ENCODE measurements at regions not wholly inside any gene's neighbourhood (a gene's known extent, or its start where the extent isn't known, plus 50 kb on each side); places are given as distances from the start of the nearest gene placed in this dataset.

DNA sequence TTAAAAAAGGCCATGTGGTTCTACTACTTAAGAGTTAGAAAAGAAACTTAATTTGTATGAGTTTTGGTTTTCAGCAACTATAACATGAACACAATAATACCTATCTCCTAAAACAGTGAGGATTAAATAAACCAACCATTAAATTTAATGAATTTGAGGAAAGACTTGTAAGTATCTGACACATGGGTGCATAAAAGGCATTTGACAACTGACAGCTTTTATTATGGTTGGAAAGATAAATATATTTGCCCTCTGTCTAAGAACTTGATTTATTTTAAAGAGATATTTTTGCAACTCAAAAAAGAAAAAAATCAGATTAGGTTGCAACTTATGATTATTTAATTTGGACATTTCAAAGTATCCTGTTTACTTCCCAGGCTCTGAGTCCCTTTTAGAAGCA, 217.9 kb upstream of the EEA1 start:
- H2AFZ ChIP-seq (ENCODE audit: low read depth) = no peak overlapping the region
- peaks cover 0 to 2% of the 10 kb centered on the region in 2 experiments; a peak in 2 of 4 replicates for H3K4me1 ChIP-seq (ENCODE audit: control insufficient read depth in 1 of 2, insufficient read depth in 2 of 2, low read depth in 1 of 2, low read length in 1 of 2)
- H3K9me2 ChIP-seq = no peaks in the 10 kb centered on the region
- H4K20me1 ChIP-seq (ENCODE audit: insufficient read depth) = no peaks in the 10 kb centered on the region
- H3K9ac ChIP-seq = no peak overlapping the region
- H3K27ac ChIP-seq (ENCODE audit: low read depth in 2 of 2, low read length in 1 of 2) = no peak overlapping the region
- DNase-seq = no peak
- CTCF ChIA-PET = no interaction called here
- TF ChIP-seq CTCF (IDR thresholded peaks at IDR 0.05) = no peak
- no peak for TF ChIP-seq YY1 (IDR thresholded peaks at IDR 0.05; ENCODE audit: low read depth)
- TF ChIP-seq RXRA (IDR thresholded peaks at IDR 0.05; ENCODE audit: borderline replicate concordance, low read depth) = no peak
- no peaks in the 10 kb centered on the region for H3F3A ChIP-seq (replicated peaks; ENCODE audit: insufficient read depth)
- H3K4me2 ChIP-seq = no peak overlapping the region
- no peak overlapping the region for H3K4me3 ChIP-seq (ENCODE audit: low read depth in 2 of 2, low read length in 1 of 2)
- POLR2A ChIA-PET = no interaction called here
- H3K79me2 ChIP-seq (ENCODE audit: insufficient read depth) = no peaks in the 10 kb centered on the region
- H3K9me3 ChIP-seq = no peaks in the 10 kb centered on the region
- no peaks in the 10 kb centered on the region for H3K27me3 ChIP-seq (ENCODE audit: insufficient read depth)
- no peaks in the 10 kb centered on the region for H3K36me3 ChIP-seq (replicated peaks in 1 of 2; ENCODE audit: control insufficient read depth in 1 of 2, insufficient read depth in 2 of 2, low read length in 1 of 2)

GRCh38 chr12:93148412-93148811, 219.3 kb upstream of the EEA1 start:
- DNase-seq = no peak
- H3K4me3 ChIP-seq (ENCODE audit: low read depth in 2 of 2, low read length in 1 of 2) = no peak overlapping the region
- no peaks in the 10 kb centered on the region for H3K27me3 ChIP-seq (ENCODE audit: insufficient read depth)
- H3K9me2 ChIP-seq = no peaks in the 10 kb centered on the region
- no peaks in the 10 kb centered on the region for H4K20me1 ChIP-seq (ENCODE audit: insufficient read depth)
- H3K9ac ChIP-seq = no peak overlapping the region
- no peaks in the 10 kb centered on the region for H3K79me2 ChIP-seq (ENCODE audit: insufficient read depth)
- POLR2A ChIA-PET = no interaction called here
- H2AFZ ChIP-seq (ENCODE audit: low read depth) = no peak overlapping the region
- H3K36me3 ChIP-seq (replicated peaks in 1 of 2; ENCODE audit: control insufficient read depth in 1 of 2, insufficient read depth in 2 of 2, low read length in 1 of 2) = no peaks in the 10 kb centered on the region
- H3K9me3 ChIP-seq = no peaks in the 10 kb centered on the region
- no peaks in the 10 kb centered on the region for H3F3A ChIP-seq (replicated peaks; ENCODE audit: insufficient read depth)
- CTCF ChIA-PET = no interaction called here
- H3K4me2 ChIP-seq = no peak overlapping the region
- TF ChIP-seq NRF1 (IDR thresholded peaks at IDR 0.05; ENCODE audit: low read depth, low read length) (no peak), MAX (IDR thresholded peaks at IDR 0.05; ENCODE audit: low read depth) (no peak), RXRA (IDR thresholded peaks at IDR 0.05; ENCODE audit: borderline replicate concordance, low read depth) (no peak), TEAD4 (IDR thresholded peaks at IDR 0.05; ENCODE audit: borderline replicate concordance, insufficient read depth) (no peak), ELF1 (IDR thresholded peaks at IDR 0.05) (no peak), JUND (IDR thresholded peaks at IDR 0.05) (no peak)
- H3K27ac ChIP-seq (ENCODE audit: low read depth in 2 of 2, low read length in 1 of 2) = no peak overlapping the region
- 74% methylated on average over 3 of the region's 3 CpGs for WGBS (ENCODE audit: low lambda C conversion rate)
- peaks cover 0 to 2% of the 10 kb centered on the region in 2 experiments; a peak in 2 of 4 replicates for H3K4me1 ChIP-seq (ENCODE audit: control insufficient read depth in 1 of 2, insufficient read depth in 2 of 2, low read depth in 1 of 2, low read length in 1 of 2)

- peaks cover 0 to 2% of the 10 kb centered on the region in 2 experiments; a peak in 2 of 4 replicates for H3K4me1 ChIP-seq (ENCODE audit: control insufficient read depth in 1 of 2, insufficient read depth in 2 of 2, low read depth in 1 of 2, low read length in 1 of 2)
- DNase-seq = no peak
- no peak overlapping the region for H2AFZ ChIP-seq (ENCODE audit: low read depth)
- no peaks in the 10 kb centered on the region for H3K36me3 ChIP-seq (replicated peaks in 1 of 2; ENCODE audit: control insufficient read depth in 1 of 2, insufficient read depth in 2 of 2, low read length in 1 of 2)
- no peaks in the 10 kb centered on the region for H3F3A ChIP-seq (replicated peaks; ENCODE audit: insufficient read depth)
- WGBS (ENCODE audit: low lambda C conversion rate) = 88% methylated on average over 2 of the region's 2 CpGs
- POLR2A ChIA-PET = no interaction called here
- H3K4me3 ChIP-seq (ENCODE audit: low read depth in 2 of 2, low read length in 1 of 2) = no peak overlapping the region
- H3K9me3 ChIP-seq = no peaks in the 10 kb centered on the region
- CTCF ChIA-PET = no interaction called here
- H4K20me1 ChIP-seq (ENCODE audit: insufficient read depth) = no peaks in the 10 kb centered on the region
- H3K9me2 ChIP-seq = no peaks in the 10 kb centered on the region
- H3K79me2 ChIP-seq (ENCODE audit: insufficient read depth) = no peaks in the 10 kb centered on the region
- H3K27me3 ChIP-seq (ENCODE audit: insufficient read depth) = no peaks in the 10 kb centered on the region
- no peak overlapping the region for H3K27ac ChIP-seq (ENCODE audit: low read depth in 2 of 2, low read length in 1 of 2)
- H3K4me2 ChIP-seq = no peak overlapping the region
- H3K9ac ChIP-seq = no peak overlapping the region
- TF ChIP-seq TAF1 (IDR thresholded peaks at IDR 0.05; ENCODE audit: borderline replicate concordance, low read depth, low read length) (no peak), ZBTB33 (IDR thresholded peaks at IDR 0.05; ENCODE audit: borderline replicate concordance, low read depth) (no peak), FOSL2 (IDR thresholded peaks at IDR 0.05; ENCODE audit: borderline replicate concordance, low read depth) (no peak), RXRA (IDR thresholded peaks at IDR 0.05; ENCODE audit: borderline replicate concordance, low read depth) (no peak), GATA2 (CRISPR knock-in tag; IDR thresholded peaks at IDR 0.05) (no peak)
- TF ChIP-seq, protein P1, sequence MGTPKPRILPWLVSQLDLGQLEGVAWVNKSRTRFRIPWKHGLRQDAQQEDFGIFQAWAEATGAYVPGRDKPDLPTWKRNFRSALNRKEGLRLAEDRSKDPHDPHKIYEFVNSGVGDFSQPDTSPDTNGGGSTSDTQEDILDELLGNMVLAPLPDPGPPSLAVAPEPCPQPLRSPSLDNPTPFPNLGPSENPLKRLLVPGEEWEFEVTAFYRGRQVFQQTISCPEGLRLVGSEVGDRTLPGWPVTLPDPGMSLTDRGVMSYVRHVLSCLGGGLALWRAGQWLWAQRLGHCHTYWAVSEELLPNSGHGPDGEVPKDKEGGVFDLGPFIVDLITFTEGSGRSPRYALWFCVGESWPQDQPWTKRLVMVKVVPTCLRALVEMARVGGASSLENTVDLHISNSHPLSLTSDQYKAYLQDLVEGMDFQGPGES (IDR thresholded peaks at IDR 0.05; ENCODE audit: low read depth, low read length) = no peak
- TF ChIP-seq, protein P2, sequence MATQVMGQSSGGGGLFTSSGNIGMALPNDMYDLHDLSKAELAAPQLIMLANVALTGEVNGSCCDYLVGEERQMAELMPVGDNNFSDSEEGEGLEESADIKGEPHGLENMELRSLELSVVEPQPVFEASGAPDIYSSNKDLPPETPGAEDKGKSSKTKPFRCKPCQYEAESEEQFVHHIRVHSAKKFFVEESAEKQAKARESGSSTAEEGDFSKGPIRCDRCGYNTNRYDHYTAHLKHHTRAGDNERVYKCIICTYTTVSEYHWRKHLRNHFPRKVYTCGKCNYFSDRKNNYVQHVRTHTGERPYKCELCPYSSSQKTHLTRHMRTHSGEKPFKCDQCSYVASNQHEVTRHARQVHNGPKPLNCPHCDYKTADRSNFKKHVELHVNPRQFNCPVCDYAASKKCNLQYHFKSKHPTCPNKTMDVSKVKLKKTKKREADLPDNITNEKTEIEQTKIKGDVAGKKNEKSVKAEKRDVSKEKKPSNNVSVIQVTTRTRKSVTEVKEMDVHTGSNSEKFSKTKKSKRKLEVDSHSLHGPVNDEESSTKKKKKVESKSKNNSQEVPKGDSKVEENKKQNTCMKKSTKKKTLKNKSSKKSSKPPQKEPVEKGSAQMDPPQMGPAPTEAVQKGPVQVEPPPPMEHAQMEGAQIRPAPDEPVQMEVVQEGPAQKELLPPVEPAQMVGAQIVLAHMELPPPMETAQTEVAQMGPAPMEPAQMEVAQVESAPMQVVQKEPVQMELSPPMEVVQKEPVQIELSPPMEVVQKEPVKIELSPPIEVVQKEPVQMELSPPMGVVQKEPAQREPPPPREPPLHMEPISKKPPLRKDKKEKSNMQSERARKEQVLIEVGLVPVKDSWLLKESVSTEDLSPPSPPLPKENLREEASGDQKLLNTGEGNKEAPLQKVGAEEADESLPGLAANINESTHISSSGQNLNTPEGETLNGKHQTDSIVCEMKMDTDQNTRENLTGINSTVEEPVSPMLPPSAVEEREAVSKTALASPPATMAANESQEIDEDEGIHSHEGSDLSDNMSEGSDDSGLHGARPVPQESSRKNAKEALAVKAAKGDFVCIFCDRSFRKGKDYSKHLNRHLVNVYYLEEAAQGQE (IDR thresholded peaks at IDR 0.05; ENCODE audit: low read depth, low read length) = no peak
Measured at GRCh38 chr12:93149229-93149628, 220.1 kb upstream of the EEA1 start.

All from SK-N-SH (cell line).